GM12878 (cell line): ENCODE measurements at regions not wholly inside any gene's neighbourhood (a gene's known extent, or its start where the extent isn't known, plus 50 kb on each side); places are given as distances from the start of the nearest gene placed in this dataset.

Experiments used
- ATAC-seq: fragments of 200-7000 bp; cut with Tn5 transposase; 3 replicates; pipeline ENCODE4 v1.9.1; 2020; ENCODE audit warnings: mild to moderate bottlenecking, moderate library complexity
- BruUV-seq: library from RNA; stranded (reverse); fragments of 400-500 nt; replicated peaks from 2 replicates; lab custom pipeline; 2021; lab: Mats Ljungman, UMichigan
- CTCF ChIA-PET: fragments of 300-600 bp; sonication (Branson Sonifier 250); formaldehyde crosslinking; extraction: SDS; loops from one replicate; lab custom pipeline; 2021; ENCODE audit warnings: inconsistent platforms; lab: Yijun Ruan, JAX
- POLR2A ChIA-PET: fragments of 350-600 bp; formaldehyde crosslinking; extraction: SDS; loops from one replicate; lab custom pipeline; 2021; ENCODE audit warnings: inconsistent platforms; lab: Charles Lee
- RAD21 ChIA-PET: fragments of 300-600 bp; sonication (Branson Sonifier 250); formaldehyde crosslinking; loops from one replicate; lab custom pipeline; 2023; ENCODE audit warnings: antibody characterized with exemption; ENCODE audit not compliant: unreplicated experiment; lab: Charles Lee
- SMC1A ChIA-PET: fragments of 300-600 bp; sonication (Branson Sonifier 250); formaldehyde crosslinking; loops from one replicate; lab custom pipeline; 2023; ENCODE audit not compliant: unreplicated experiment, uncharacterized antibody; lab: Charles Lee
- DNase-seq: peaks from one replicate; pipeline ENCODE4 v3.0.0-alpha.2; 2011; ENCODE audit warnings: low read depth, low spot score
- FAIRE-seq: peaks from 3 replicates; lab custom pipeline; 2011; peaks lifted over from hg19 to GRCh38; lab: Jason Lieb, UNC
- H2AFZ ChIP-seq: 2 replicates; pipeline ENCODE4 v1.6.0; 2011; ENCODE audit warnings: low read depth, low read length, control low read depth; ENCODE audit not compliant: control insufficient read depth
- H3K27ac ChIP-seq: 2 replicates; pipeline ENCODE4 v1.5.1; 2011; ENCODE audit warnings: control low read depth; ENCODE audit not compliant: control insufficient read depth, insufficient read depth
- H3K27me3 ChIP-seq, 2 experiments: replicated peaks in 1 of 2; 2 replicates each; pipeline versions ENCODE4 v1.6.0 to v1.6.1; 2011; ENCODE audit warnings: low read length in 1 of 2; ENCODE audit not compliant: control insufficient read depth in 2 of 2, insufficient read depth in 2 of 2
- H3K36me3 ChIP-seq, 2 experiments: 2 replicates each; pipeline ENCODE4 v1.5.1; 2011; ENCODE audit warnings: low read length in 1 of 2; ENCODE audit not compliant: control insufficient read depth in 2 of 2, insufficient read depth in 2 of 2
- H3K4me1 ChIP-seq: 2 replicates; pipeline ENCODE4 v1.6.1; 2011; ENCODE audit warnings: mild to moderate bottlenecking, low read length, moderate library complexity, mixed read lengths; ENCODE audit not compliant: control insufficient read depth, insufficient read depth
- H3K4me2 ChIP-seq: 2 replicates; pipeline ENCODE4 v1.6.0; 2011; ENCODE audit warnings: control low read depth; ENCODE audit not compliant: control insufficient read depth, insufficient read depth
- H3K4me3 ChIP-seq: fragments of 200-600 bp; sonication (generic); 2 replicates; pipeline ENCODE4 v1.5.1; 2016
- H3K79me2 ChIP-seq: 2 replicates; pipeline ENCODE4 v1.6.0; 2011; ENCODE audit warnings: low read length; ENCODE audit not compliant: control insufficient read depth, insufficient read depth
- H3K9ac ChIP-seq: 2 replicates; pipeline ENCODE4 v1.8.0; 2011; ENCODE audit warnings: low read length, control low read depth, mixed read lengths; ENCODE audit not compliant: control insufficient read depth, insufficient read depth
- H3K9me3 ChIP-seq: replicated peaks from 3 replicates; pipeline ENCODE4 v1.5.1; 2011; ENCODE audit warnings: mild to moderate bottlenecking, low read length; ENCODE audit not compliant: control insufficient read depth, insufficient read depth
- H4K20me1 ChIP-seq: 2 replicates; pipeline ENCODE4 v1.6.0; 2011; ENCODE audit not compliant: control insufficient read depth, insufficient read depth
- ASH2L ChIP-seq: fragments of 300-600, 200-600 bp; sonication (generic); IDR thresholded peaks from 2 replicates; pipeline ENCODE4 v1.6.1; 2017; ENCODE audit warnings: low read depth, mild to moderate bottlenecking, borderline replicate concordance
- BRCA1 ChIP-seq: IDR thresholded peaks from 2 replicates; pipeline ENCODE4 v1.6.1; 2011; ENCODE audit warnings: low read depth, low read length, improper control_type of control experiment
- CHD4 ChIP-seq: fragments of 200-600 bp; sonication (generic); IDR thresholded peaks from 2 replicates; pipeline ENCODE4 v1.6.1; 2016; ENCODE audit warnings: mild to moderate bottlenecking
- DPF2 ChIP-seq: fragments of 450-650 bp; IDR thresholded peaks from 2 replicates; pipeline ENCODE4 v1.6.1; 2017; ENCODE audit warnings: mild to moderate bottlenecking
- ETV6 ChIP-seq, 2 experiments: fragments of 450-650 bp in 1 of 2; IDR thresholded peaks in 1 of 2; conservative IDR thresholded peaks in 1 of 2; 2 replicates each; pipeline ENCODE4 v1.6.1; 2014; ENCODE audit warnings: antibody characterized with exemption in 1 of 2, borderline replicate concordance in 1 of 2, low read depth in 1 of 2, mild to moderate bottlenecking in 1 of 2, moderate library complexity in 1 of 2
- POLR2AphosphoS2 ChIP-seq: IDR thresholded peaks from 2 replicates; pipeline ENCODE4 v1.6.1; 2011; ENCODE audit warnings: low read depth, mild to moderate bottlenecking, low read length, improper control_type of control experiment, moderate library complexity
- STAT1 ChIP-seq: fragments of 450-650 bp; conservative IDR thresholded peaks from 2 replicates; pipeline ENCODE4 v1.6.1; 2014; ENCODE audit warnings: antibody characterized with exemption, mild to moderate bottlenecking
- WRNIP1 ChIP-seq: IDR thresholded peaks from 2 replicates; pipeline ENCODE4 v1.6.1; 2011; ENCODE audit warnings: low read depth, low read length, improper control_type of control experiment, borderline replicate concordance
- ZNF622 ChIP-seq: fragments of 450-650 bp; IDR thresholded peaks from 2 replicates; pipeline ENCODE4 v1.6.1; 2017; ENCODE audit warnings: mild to moderate bottlenecking, inconsistent platforms
- ZNF687 ChIP-seq: fragments of 450-650 bp; IDR thresholded peaks from 2 replicates; pipeline ENCODE4 v1.6.1; 2017; ENCODE audit warnings: mild to moderate bottlenecking, moderate library complexity
- in situ Hi-C: fragments of 300-500 bp; cut with MboI; formaldehyde crosslinking; loops from 9 replicates; pipeline ENCODE4 v1.14.3; 2018; ENCODE audit warnings: mixed read lengths
- intact Hi-C: fragments of 100-400 bp; cut with micrococcal nuclease; formaldehyde crosslinking; loops from one replicate; pipeline ENCODE4 v1.14.2; 2022; ENCODE audit not compliant: unreplicated experiment

- Histone ChIP-seq H4K20me1 (no peaks in the 10 kb centered on the region), H3K4me1 (no peaks in the 10 kb centered on the region), H3K27ac (no peak overlapping the region), H3K4me2 (no peak overlapping the region), H3K9ac (no peak overlapping the region), H3K9me3 (no peaks in the 10 kb centered on the region), H3K36me3 (no peaks in the 10 kb centered on the region), H2AFZ (no peak overlapping the region), H3K79me2 (no peaks in the 10 kb centered on the region), H3K4me3 (no peak overlapping the region), H3K27me3 (no peaks in the 10 kb centered on the region)
- ChIA-PET SMC1A (interaction anchor here (1.0 to 2.4 kb wide), 7 partner anchors 10 to 65 kb away, joined by 3 to 10 read pairs (median 4); no protein-coding TSS in a partner anchor), RAD21 (interaction anchor here (0.7 to 1.7 kb wide), 3 partner anchors 21 to 36 kb away, joined by 3 to 4 read pairs (median 3); no protein-coding TSS in a partner anchor), CTCF (interaction anchor here (0.6 to 1.4 kb wide), 4 partner anchors 36 to 72 kb away, joined by 3 to 4 read pairs (median 3); no protein-coding TSS in a partner anchor), POLR2A (interaction anchor here (1.1 kb wide), 1 partner anchor 43 kb away, joined by 3 read pairs; no protein-coding TSS in a partner anchor)
- TF ChIP-seq ETV6 (conservative IDR thresholded peaks at IDR 0.05 in 1 of 2, IDR thresholded peaks at IDR 0.05 in 1 of 2; ENCODE audit: borderline replicate concordance in 1 of 2, low read depth in 1 of 2) (no peak), BRCA1 (no peak), ZNF687 (no peak), ASH2L (no peak), STAT1 (no peak), DPF2 (no peak), POLR2AphosphoS2 (no peak), WRNIP1 (no peak), CHD4 (no peak), ZNF622 (no peak)
- BruUV-seq: no TSS peak
- FAIRE-seq (no peak), DNase-seq (no peak), ATAC-seq (no peak)
- in situ Hi-C loops (no loop called here), intact Hi-C loops (no loop called here)
Measured at GRCh38 chr3:28172748-28173147, 68.7 kb upstream of the CMC1 start.
